Endothelial cell (in vitro differentiated cells): ENCODE measurements at regions not wholly inside any gene's neighbourhood (a gene's known extent, or its start where the extent isn't known, plus 50 kb on each side); places are given as distances from the start of the nearest gene placed in this dataset.

Experiments
- DNase-seq: peaks from one replicate; pipeline ENCODE4 v3.0.0; 2021; ENCODE audit warnings: low spot score
- H3K27ac Mint-ChIP-seq: one replicate; pipeline ENCODE4 v1.8.0; 2021; ENCODE audit warnings: mixed read lengths, inconsistent platforms; ENCODE audit not compliant: unreplicated experiment
- H3K27me3 Mint-ChIP-seq: one replicate; pipeline ENCODE4 v1.8.0; 2021; ENCODE audit warnings: mild to moderate bottlenecking, moderate library complexity, mixed read lengths, inconsistent platforms; ENCODE audit not compliant: unreplicated experiment
- H3K36me3 Mint-ChIP-seq: one replicate; pipeline ENCODE4 v1.8.0; 2021; ENCODE audit warnings: mild to moderate bottlenecking, low read depth, mixed read lengths, inconsistent platforms; ENCODE audit not compliant: unreplicated experiment
- H3K4me1 Mint-ChIP-seq: one replicate; pipeline ENCODE4 v1.8.0; 2021; ENCODE audit warnings: mild to moderate bottlenecking, mixed read lengths, inconsistent platforms; ENCODE audit not compliant: unreplicated experiment
- H3K4me3 Mint-ChIP-seq: one replicate; pipeline ENCODE4 v1.8.0; 2021; ENCODE audit warnings: mild to moderate bottlenecking, mixed read lengths, inconsistent platforms; ENCODE audit not compliant: unreplicated experiment
- H3K9me3 Mint-ChIP-seq: one replicate; pipeline ENCODE4 v1.8.0; 2021; ENCODE audit warnings: mixed read lengths, inconsistent platforms; ENCODE audit not compliant: unreplicated experiment
- CTCF ChIP-seq: fragments of 200-600 bp; sonication (generic); IDR thresholded peaks from one replicate; pipeline ENCODE4 v1.5.0; 2021; ENCODE audit warnings: antibody characterized with exemption; ENCODE audit not compliant: unreplicated experiment

- Mint-ChIP-seq H3K4me1 (no peaks in the 10 kb centered on the region), H3K27me3 (no peaks in the 10 kb centered on the region), H3K9me3 (no peaks in the 10 kb centered on the region), H3K36me3 (no peaks in the 10 kb centered on the region), H3K27ac (no peak overlapping the region), H3K4me3 (no peak overlapping the region)
- DNase-seq = no peak
- TF ChIP-seq CTCF = no peak
These were observed 199.7 kb upstream of the ADGRL2 start for GRCh38 chr1:81600878-81601622.

- no peaks in the 10 kb centered on the region for H3K4me1 Mint-ChIP-seq
- H3K27ac Mint-ChIP-seq = no peak overlapping the region
- H3K9me3 Mint-ChIP-seq = no peaks in the 10 kb centered on the region
- DNase-seq = no peak
- no peaks in the 10 kb centered on the region for H3K36me3 Mint-ChIP-seq
- no peaks in the 10 kb centered on the region for H3K27me3 Mint-ChIP-seq
- no peak overlapping the region for H3K4me3 Mint-ChIP-seq
- TF ChIP-seq CTCF = no peak
These were observed 200.4 kb upstream of the ADGRL2 start for GRCh38 chr1:81600363-81600762.

- no peak for TF ChIP-seq CTCF
- Mint-ChIP-seq H3K36me3 (no peaks in the 10 kb centered on the region), H3K9me3 (no peaks in the 10 kb centered on the region), H3K27ac (no peak overlapping the region), H3K27me3 (no peaks in the 10 kb centered on the region), H3K4me1 (no peaks in the 10 kb centered on the region), H3K4me3 (no peak overlapping the region)
- DNase-seq = no peak
These were observed 202.1 kb upstream of the ADGRL2 start for GRCh38 chr1:81598623-81599022.

- no peaks in the 10 kb centered on the region for H3K27me3 Mint-ChIP-seq
- H3K4me3 Mint-ChIP-seq = no peak overlapping the region
- no peak overlapping the region for H3K27ac Mint-ChIP-seq
- H3K9me3 Mint-ChIP-seq = no peaks in the 10 kb centered on the region
- no peaks in the 10 kb centered on the region for H3K4me1 Mint-ChIP-seq
- no peak for DNase-seq
- no peaks in the 10 kb centered on the region for H3K36me3 Mint-ChIP-seq
- TF ChIP-seq CTCF = no peak
These were observed 202.9 kb upstream of the ADGRL2 start for GRCh38 chr1:81597720-81598426.

GRCh38 chr1:81596341-81596740, 204.4 kb upstream of the ADGRL2 start:
- no peak overlapping the region for H3K4me3 Mint-ChIP-seq
- TF ChIP-seq CTCF = no peak

More at GRCh38 chr1:81596341-81596740, 204.4 kb upstream of the ADGRL2 start:
- Mint-ChIP-seq H3K27me3 (no peaks in the 10 kb centered on the region), H3K9me3 (no peaks in the 10 kb centered on the region), H3K4me1 (no peaks in the 10 kb centered on the region), H3K27ac (no peak overlapping the region), H3K36me3 (no peaks in the 10 kb centered on the region)
- DNase-seq = no peak
